HG03066 (cell line): ENCODE measurements at regions not wholly inside any gene's neighbourhood (a gene's known extent, or its start where the extent isn't known, plus 50 kb on each side); places are given as distances from the start of the nearest gene placed in this dataset.
"Not testable (repeated sequence)": the region's sequence is repeated elsewhere in the genome, so short reads cannot be mapped to it uniquely, and the experiment has no call there.

Experiments
- ATAC-seq: cut with Tn5 transposase; IDR thresholded peaks from one replicate; pipeline ENCODE4 v1.9.1; 2021; ENCODE audit warnings: low read depth; ENCODE audit not compliant: unreplicated experiment

DNA sequence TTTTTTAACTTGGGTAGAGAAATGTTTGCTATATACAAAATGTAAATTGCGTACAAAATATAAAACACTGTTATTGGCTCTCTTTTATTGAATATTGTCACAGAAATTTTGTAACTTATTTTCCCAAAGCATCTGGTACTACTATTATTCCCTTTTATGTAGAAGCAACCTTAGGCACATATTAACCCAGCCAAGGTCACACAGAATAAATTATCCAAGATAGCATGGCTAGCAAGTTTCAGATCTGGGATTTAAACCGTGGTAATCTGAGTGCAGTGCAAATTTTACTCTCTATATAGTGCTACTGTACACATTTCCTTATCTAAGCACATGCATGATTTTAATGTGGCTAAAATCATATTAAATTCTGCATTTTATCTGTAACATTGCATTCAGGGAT, 1190.5 kb upstream of the LRRTM3 start:
- no peak for ATAC-seq

DNA sequence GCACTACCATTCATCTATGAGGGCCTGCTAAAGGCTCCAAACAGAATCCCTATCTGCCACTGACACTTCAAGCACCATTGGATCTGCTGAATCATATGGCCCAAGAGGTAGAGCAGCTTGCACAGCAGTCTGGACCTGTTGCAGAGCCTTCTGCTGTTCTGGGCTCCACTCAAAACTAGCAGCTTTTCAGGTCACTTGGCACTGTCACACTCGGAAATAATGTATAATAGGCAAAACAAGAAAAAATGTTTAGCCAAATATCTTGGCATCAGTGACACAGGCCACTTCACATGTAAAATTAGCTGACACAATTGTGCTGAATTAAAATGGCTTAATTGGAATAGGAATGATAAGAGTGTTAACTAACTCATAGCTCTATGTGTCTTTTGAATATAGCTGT, 1182.9 kb upstream of the LRRTM3 start:
- ATAC-seq = no peak

- ATAC-seq = no peak
These were observed 1174.6 kb upstream of the LRRTM3 start for GRCh38 chr10:65751218-65751617.

DNA sequence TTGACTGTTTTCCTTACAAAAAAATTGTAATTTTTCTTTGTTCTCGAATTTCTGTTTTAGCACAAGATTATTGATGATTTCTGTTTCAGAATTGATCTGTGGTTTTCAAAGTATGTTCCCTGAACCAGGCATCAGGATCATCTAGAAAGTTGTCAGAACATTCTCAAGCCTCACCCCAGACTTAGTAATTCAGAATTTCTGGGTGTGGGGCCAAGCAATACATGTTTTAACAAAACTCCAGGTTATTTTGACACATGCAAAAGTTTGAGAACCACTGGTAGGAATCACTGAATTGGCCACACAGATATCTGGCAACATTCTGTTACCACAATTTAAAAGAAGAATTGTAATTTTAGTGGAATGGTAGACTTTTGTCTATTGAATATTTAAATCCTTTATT, 1173.9 kb upstream of the LRRTM3 start:
- ATAC-seq = no peak

DNA sequence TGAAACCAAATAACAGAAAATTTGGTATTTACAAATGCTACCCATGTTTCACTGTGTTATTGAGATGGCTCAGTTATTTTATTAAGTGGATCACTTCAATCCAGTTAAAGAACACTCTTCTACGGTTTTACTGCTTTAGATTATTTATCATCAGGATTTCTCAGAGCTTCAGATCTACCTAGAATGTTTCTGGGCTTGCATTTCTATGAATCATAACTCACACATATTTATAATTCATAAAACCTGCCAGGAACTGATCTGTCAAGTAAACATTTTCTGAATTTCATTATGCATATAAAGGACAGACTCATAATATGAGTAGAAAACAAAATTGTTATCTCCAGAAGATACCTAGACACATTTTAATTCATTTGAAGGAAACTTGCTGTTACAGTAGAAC, 1172.3 kb upstream of the LRRTM3 start:
- no peak for ATAC-seq

DNA sequence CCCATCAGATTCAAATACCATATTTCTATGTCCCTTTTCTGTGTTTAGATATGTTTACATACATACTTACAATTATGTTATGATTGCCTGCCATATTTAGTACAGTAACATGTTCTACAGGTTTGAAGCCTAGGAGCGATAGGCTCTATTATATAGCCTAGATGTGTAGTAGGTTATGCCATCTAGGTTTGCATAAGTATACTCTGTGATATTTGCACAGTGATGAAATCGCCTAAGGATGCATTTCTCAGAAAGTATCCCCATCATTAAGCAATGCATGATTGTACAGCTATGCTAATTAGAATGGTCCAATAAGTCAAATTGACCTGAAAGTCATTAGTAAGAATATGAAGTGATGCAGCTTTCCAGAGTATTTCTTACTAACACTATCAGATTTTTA, 1171.7 kb upstream of the LRRTM3 start:
- ATAC-seq = no peak

DNA sequence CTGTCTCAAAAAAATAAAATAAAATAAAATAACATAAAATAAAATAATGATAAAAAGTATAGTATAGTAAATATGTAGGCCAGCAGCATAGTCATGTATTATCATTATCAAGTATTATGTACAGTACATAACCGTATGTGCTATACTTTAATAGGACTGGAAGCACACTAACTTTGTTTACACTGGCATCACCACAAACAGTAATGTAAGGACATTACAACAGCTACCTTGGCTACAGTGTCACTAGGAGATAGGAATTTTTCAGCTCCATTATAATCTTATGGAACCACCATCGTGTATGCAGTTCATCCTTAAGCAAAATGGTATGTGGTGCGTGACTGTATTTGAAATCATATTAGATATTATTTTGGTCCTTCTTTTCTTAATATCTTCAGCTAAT, 1163.5 kb upstream of the LRRTM3 start:
- ATAC-seq = no peak

GRCh38 chr10:65765006-65765541, 1160.8 kb upstream of the LRRTM3 start:
- no peak for ATAC-seq

DNA sequence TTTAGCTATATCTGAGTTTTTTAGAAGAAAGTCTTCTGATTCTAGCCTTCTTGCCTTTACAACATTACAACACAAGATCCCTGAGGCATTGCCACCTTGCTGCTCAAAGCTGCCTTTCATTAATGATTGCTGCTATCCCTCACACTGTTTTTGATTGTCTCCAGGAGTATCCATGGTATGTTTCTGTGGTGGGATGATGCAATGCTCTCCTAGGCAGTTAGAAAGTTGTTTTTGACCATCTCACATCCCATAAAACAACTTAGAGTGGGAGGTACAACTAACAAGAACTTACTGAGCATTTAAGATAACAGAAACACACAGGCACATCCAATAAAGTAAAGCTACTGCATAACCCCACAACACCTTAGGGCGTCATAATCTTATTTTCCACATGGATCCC, 1156.0 kb upstream of the LRRTM3 start:
- no peak for ATAC-seq

- no peak for ATAC-seq
These were observed 1147.1 kb upstream of the LRRTM3 start for GRCh38 chr10:65778753-65779152.

DNA sequence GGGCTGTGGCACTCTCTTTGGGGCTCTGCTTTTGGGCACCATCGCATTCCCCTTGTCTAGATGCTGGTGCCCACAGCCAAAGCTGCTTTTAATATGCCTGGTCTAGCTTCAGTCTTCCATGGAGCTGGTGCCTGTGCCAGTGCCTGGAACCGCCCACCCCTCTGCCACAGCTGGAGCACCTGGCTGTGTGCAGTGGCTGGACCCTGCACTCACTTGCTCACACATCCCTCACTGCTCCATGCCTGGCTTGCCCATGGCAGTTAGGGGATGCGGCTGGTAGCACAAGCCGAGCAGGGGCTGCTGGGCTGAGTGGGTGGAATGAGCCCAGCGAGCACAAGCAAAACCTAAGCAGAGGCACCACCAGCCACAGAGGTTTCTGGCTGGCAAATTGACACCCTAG, 1145.9 kb upstream of the LRRTM3 start:
- ATAC-seq = no peak

DNA sequence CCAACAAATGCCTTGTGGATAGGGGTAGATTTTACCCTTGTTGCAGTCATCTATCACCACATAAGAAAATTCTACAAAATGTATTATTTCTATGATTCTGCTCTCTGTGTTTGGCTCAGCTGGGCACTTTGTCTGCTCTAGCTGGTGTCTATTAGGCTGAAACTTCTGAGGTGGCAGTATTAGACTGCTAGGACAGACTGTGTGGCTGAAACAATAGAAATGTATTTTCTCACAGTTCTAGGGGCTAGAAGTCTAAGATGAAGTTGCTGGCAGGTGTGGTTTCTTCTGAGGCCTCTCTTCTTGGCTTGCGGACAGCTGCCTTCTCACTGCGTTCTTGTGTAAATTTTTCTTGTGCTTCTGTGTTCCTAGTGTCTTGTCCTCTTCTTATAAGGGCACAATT, 1139.6 kb upstream of the LRRTM3 start:
- ATAC-seq = no peak

DNA sequence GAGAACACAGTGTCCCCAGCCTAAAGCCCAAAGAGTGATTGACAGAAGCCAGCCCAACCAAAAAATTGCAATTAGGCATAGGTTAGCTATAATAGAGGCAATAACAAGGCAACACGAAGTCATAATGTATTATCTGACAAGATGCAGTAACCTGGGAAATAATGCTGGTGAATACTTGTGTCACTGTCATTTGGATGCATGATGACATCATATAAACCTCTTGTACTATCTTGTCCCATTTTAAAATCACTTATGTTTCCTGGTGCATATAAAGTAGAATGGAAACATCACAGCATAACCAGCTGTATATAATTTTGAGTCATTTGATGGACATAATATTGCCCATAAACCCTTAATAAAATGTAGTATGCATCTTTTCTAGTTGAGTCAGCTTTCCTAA, 1138.3 kb upstream of the LRRTM3 start:
- ATAC-seq = no peak

DNA sequence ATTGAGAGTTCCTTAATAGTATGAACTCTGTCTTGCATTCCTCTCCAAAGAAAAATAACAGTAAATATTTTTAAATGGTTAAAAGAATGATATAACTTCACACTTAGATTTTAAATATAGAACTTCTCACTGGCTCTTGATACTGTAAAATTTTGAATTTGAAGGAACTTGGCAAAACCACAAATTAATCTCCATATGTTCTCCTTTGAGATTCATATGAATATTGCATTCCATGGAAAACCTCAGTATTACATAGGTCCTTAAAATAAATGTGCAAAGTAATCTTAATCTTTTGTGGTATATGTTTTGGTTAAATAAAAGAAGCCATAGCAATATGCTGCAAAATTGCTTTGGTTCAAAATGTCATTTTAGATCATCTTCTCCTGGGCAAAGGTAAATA, 1137.6 kb upstream of the LRRTM3 start:
- no peak for ATAC-seq

DNA sequence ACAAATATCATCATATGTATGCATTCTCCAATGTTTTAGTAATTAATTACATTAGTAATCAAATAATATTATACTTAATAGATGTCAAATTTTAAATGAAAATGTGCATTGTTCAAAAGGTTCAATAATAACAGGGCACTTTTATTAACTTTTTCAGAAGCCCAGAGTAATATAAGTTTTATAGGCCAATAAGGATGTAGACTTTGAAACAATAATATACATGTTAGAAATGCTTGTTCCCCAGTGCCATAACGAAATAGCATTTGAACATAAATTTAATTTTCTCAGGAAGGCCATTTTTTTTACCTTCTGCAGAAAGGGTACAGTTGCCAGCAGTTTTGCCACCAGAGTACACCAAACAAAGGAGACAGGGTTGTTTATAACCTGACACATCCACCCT, 1133.9 kb upstream of the LRRTM3 start:
- ATAC-seq = no peak

DNA sequence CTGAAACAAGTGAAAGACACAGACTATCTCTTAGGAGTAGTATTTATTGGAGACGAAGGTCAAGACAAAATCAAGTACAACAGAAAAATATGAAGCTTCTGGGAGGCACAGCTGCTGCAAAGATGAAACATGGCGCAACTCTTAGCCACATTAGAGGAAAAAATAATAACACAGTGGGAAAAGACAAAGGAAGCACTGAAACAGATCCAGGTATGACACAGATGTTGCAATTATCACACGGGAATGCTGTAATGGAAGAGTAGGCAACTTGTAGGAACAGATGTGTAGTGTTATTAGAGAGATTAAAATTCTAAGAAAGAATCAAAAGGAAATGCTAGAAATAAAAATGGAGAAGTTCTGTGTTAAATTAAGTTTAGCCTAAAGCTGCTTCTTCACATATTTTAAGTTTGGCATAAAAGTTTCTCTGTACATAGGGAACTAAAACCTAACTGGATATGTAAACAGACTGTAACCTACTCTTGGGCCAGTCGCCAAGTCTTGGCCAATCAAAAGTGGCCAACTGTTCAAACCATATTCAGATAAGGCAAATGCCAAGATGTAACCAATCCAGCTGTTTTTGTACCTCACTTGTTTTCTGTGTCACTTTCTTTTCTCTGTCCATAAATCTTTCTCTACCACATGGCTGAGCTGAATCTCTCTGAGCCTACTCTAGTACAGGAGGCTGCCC, 1132.0 kb upstream of the LRRTM3 start:
- ATAC-seq = no peak

GRCh38 chr10:65794861-65795260, 1131.0 kb upstream of the LRRTM3 start:
- not testable (repeated sequence) for ATAC-seq

DNA sequence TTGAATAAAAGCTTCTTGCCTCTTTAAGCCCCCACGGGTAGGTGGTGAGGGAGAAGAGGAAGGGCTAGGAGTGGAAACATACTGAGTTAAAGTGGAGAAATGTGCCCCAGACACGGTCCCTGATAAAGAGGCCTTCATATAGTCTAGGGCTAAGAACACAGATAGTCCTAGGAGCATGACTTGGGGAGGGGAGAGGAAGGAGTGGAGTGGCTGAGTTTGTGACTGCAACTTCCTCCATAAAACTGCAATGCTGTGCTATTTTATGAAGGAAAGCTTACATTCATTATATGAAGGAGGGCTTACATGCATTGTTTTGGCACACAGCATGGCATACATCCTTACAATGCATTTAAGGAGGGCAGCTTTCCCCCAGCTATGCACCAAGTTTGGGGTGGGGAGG, 1129.4 kb upstream of the LRRTM3 start:
- ATAC-seq = no peak

DNA sequence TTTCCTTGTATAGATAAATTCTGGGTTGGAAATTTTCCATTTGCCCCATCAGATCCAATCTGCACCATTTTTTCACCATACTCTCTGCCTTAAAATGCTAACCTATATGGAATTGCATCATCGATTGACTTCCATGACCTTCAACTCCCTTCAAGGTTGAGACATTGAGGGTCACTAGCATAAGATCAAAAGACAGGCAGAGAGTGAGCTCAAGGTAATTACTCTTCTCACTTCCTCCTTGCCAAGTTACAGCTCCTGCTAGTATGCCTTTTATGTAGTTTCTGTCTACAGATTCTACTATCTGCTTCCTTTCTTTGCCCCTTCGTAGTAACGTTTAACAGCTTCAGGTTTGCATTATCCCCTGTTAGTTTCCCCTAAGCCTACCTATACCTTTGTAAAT, 1127.7 kb upstream of the LRRTM3 start:
- ATAC-seq = peak; percentile 69

GRCh38 chr10:65802391-65802790, 1123.4 kb upstream of the LRRTM3 start:
- no peak for ATAC-seq

DNA sequence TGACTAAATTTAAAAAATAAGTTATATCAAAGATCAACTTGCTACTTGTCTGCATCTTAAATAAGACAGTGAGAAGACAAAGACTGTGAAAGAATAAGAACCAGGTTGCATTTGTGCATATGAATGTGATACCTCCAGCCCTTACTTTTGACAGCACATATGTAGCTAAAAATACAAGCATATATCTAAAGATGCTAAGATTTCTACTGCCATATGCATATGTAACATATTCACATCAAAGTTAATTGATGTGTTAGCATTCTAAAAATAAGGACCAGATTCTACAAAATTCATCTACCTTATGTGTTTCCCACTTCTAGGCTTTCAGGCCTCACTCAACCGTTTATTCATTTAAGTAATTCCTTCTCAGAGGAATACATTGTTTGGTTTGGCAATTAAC, 1120.3 kb upstream of the LRRTM3 start:
- no peak for ATAC-seq

DNA sequence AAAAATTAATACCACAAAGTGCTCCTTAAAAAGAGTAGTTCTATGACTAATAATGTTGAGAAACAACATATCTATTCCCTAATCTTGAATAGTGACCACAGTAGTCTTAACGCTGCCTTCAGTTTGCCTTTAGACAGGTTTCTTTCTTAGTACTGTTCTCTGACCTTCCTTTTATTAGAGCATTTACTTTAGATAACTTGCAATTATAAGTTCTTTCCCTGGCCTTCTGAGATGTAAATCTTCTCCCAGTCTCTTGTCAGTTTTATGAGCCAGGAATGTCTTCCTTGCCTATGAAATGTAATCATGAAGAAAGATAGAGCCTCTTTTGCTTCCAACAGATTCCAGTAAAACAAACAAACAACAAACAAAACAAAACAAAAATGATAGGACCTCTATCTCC, 1119.8 kb upstream of the LRRTM3 start:
- no peak for ATAC-seq
